Hematopoietic multipotent progenitor cell treated with erythropoietin and hydrocortisone succinate and interleukin-3 and kit ligand, for 8 days (in vitro differentiated cells): ENCODE measurements at regions not wholly inside any gene's neighbourhood (a gene's known extent, or its start where the extent isn't known, plus 50 kb on each side); places are given as distances from the start of the nearest gene placed in this dataset.

Experiments used
- DNase-seq: peaks from one replicate; pipeline ENCODE4 v3.0.0-alpha.2; 2015

- no peak for DNase-seq
These were observed 1885.7 kb upstream of the NUDT12 start for GRCh38 chr5:105448271-105448670.

- DNase-seq, result no peak
These were observed 1867.9 kb upstream of the NUDT12 start for GRCh38 chr5:105430516-105430915.

DNA sequence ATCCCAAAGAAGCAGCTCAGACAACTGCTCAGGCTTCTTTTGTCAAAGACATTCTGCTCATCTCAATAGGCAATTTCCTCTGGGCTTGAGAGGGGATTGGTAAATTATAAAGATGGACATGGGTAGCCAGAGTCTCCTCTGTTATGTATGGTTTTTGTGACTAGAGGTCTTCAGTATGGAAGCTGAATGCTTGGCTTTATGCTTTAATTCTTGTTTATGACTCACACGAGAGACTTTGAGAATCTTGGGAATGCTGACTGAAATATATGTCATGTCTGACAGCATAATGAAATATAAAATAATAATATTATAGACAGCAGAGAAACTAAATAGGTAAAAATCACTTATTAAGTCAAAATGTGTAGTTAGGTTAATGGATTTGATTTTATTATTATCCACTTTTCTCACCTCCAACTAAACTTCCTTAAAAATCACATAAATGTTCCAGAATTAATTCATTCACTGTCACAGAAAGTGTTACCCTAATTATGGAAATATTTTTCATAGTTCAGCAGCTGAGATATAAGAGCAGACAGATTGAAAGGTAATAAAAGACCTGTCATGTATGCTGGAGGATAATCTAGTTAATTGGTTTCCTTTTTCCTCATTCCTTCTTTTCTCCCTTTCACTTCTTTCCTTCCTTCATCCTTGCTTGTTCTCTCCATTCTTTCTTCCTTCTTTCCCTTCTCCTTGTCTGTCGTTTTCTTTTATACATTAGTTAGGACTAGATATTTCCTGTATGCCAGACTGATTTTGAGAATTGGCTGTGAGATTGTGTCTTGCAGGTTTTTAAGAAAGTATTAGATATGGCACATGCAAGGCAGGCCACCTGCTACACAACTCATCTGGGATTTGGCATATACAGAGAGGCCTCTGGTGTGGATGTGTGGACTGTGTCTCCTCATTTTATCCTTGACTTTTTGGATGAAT, 1866.1 kb upstream of the NUDT12 start:
- no peak for DNase-seq

DNA sequence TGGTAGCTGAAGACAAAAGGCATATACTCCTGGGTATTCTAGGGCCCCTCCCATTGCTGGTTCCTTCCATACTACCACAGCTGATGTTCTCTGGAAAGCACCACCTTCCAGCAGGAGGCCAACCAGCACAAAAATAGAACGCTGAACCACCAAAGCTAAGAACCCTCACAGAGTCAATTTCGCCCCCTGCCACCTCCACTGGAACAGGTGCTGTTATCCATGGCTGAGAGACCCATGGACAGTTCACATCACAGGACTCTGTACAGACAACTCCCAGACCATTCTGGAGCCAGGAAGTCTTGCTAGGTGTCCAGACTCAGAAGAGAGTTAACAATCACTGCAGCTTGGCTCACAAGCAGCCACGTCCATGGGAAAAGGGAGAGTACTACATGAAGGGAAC, 1851.5 kb upstream of the NUDT12 start:
- DNase-seq, result no peak

DNA sequence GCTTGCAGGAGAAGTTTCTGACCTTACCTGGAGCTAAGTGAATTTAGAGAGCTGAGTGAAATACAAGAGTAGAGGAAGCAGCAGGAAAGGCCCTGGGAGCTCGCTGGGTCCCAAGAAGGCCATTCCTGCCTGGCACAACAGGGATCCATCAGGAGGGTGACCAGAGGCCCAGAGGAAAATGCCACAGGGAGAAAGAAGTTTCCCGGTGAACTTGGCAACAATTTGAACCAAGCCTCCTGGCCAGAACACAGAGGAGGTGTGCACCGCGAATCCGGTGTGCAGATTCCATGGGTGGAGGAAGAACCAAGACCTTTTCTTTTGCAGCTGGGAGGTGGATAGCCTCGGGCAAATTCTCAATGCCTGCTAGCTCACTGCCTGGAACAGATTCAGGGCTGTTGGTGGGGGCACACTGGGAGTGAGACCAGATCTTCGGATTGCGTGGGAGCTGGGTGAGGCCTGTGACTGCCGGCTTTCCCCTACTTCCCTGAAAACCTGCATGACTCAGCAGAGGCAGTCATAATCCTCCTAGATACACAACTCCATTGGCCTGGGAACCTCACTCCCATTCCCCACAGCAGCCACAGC, 1850.9 kb upstream of the NUDT12 start:
- DNase-seq, result no peak

GRCh38 chr5:105409695-105410094, 1847.1 kb upstream of the NUDT12 start:
- DNase-seq, result no peak

DNA sequence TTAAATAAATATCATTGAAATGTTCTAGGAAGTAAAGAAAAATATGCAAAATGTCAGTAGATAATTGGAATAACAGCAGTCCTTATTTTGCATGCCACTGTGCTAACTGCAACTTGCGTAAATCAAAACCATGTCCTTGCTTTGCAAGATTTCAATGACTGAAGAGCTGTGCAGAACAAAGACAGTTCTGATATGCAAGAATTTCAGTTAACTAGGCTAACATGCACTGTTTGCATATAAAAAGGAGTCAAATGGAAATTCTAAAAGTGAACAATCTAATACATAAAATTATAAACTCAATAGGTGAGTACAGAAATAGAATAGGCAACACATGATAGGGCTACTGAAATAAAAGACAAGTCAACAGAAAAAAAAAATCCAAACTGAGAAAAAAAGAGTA, 1844.6 kb upstream of the NUDT12 start:
- DNase-seq, result no peak

- DNase-seq, result no peak
These were observed 1835.2 kb upstream of the NUDT12 start for GRCh38 chr5:105397749-105398148.

DNA sequence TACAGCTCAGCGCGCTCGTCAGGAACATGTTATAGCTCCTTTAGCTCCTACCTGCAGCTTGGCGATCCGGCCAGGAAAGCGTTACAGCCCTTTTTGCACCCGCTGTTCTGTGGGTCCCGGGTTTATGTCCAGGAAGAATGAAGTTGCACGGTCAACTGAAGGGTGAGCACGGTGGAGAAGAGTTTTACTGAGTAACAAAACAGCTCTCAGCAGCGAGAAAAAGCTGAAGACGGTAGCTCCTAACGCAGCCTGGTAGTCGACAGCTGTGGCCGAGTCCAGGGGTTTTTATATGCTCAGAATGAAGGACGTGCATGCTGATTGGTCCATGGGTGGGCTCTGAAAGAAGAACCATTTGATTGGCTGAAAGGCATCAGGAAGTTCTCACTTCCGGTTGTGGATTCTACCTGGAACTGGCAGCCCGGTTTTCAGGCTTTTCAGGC, 1830.1 kb upstream of the NUDT12 start:
- DNase-seq, result no peak

DNA sequence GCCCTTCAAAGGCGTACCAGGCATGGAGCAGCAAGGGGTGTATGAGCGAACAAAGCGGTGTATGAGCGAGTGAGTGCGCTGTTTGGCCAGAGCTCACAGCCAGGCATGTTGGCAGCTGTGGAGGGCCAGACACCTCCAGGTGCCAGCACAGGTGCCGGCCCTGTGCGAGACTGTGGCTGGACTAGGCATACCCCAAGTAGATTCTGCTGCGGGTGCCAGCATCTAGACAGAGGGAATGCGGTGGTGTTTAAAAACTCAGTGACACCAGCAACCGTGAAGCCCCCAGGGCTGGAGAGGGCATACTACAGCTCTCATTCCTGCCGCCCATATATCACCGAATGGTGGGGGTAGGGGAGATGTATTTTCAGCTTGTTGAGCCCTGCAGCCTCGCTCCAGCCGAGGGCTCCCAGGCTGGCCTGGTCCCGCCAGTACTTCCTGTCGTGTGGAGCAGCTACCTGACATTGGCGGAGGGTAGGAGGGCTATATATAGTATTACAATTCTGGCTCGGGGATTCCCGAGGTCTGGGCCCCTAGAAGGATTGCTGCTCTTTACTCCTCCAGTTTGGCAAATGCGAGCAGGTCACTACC, 1829.6 kb upstream of the NUDT12 start:
- no peak for DNase-seq

DNA sequence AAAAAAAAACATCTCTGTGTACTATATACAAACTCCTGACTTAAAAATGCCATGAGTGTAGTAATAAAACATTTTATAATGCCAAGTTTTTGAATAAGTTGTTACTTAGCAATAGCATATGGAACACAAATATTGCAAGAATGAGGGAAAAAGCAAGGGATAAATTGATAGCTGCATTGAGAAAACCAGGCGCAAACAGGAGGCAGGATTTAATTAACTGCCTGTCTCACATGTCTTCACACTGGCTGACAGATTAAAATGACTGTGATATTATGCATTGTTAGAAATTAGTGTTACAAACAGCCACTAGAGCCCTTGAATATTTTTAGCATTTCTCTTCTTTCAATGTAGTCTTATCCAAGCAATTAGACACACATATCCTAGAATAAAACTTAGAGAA, 1817.5 kb upstream of the NUDT12 start:
- no peak for DNase-seq

DNA sequence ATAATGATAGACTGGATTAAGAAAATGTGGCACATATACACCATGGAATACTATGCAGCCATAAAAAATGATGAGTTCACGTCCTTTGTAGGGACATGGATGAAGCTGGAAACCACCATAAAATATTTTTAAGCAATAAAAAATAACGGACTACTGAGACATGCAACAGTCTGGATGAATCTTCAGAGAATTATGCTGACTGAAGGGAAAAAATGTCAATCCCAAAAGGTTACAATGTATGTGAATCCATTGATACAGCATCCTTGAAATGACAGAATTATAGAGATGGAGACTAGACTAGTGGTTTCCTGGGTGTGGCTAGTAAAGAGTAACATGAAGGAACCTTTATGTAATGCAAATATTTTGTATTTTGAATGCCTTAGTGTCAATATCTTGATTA, 1808.6 kb upstream of the NUDT12 start:
- no peak for DNase-seq

DNA sequence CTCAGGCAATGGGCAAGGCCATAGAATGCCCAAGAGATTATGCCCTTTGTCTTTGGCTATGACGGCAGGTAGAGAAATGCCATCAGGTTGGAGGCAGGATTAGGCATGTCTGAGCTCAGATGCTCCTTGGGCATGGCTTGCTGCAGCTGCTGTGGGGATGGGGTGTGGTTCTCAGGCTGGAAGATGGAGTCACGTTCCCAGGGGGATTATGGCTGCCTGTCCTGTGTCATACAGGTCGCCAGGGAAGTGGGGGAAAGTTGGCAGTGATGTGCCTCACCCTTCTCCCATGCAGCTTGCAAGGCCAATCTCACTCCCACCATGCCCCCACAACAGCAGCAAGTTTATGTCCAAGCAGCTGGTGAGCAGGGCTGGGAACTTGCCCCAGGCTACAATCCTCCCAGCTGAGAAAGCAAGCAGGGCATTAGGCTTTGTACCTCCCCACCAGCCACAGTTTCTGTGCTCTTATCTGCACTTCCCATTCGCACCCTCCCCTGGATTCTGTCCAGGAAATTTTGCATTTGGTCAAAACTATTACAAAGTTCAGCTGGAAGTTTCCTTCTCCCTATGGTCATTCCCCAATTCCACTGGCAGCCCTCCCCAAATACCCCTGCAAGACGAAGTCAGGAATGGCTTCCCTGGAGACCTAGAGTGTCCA, 1788.0 kb upstream of the NUDT12 start:
- DNase-seq, result no peak

- no peak for DNase-seq
These were observed 1769.0 kb upstream of the NUDT12 start for GRCh38 chr5:105331558-105331957.

DNA sequence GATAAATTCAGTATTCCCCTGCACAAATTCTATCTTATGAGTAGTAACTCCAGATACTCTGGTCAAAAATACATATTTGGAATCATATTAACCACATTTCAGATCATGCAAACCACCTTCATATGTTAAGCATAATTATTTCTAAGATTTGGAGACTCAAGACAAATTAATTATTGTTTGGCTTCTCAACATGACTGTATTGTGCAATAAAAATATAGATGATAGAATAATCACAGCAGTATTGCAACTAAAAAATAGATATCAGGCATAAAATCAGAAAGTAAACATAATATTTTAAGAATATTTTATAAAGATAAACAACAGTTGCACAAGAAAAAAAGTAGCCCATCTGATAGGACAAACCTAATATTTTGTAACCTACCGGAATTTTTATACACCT, 1767.6 kb upstream of the NUDT12 start:
- no peak for DNase-seq

GRCh38 chr5:105304859-105305258, 1742.3 kb upstream of the NUDT12 start:
- no peak for DNase-seq

- DNase-seq, result no peak
These were observed 1726.4 kb upstream of the NUDT12 start for GRCh38 chr5:105288946-105289345.

- DNase-seq, result no peak
These were observed 1720.5 kb upstream of the NUDT12 start for GRCh38 chr5:105283134-105283533.

GRCh38 chr5:105274079-105274478, 1711.5 kb upstream of the NUDT12 start:
- DNase-seq, result no peak

GRCh38 chr5:105263515-105263914, 1700.9 kb upstream of the NUDT12 start:
- no peak for DNase-seq

GRCh38 chr5:105259581-105260217, 1697.1 kb upstream of the NUDT12 start:
- no peak for DNase-seq

- no peak for DNase-seq
These were observed 1676.0 kb upstream of the NUDT12 start for GRCh38 chr5:105238561-105238960.

DNA sequence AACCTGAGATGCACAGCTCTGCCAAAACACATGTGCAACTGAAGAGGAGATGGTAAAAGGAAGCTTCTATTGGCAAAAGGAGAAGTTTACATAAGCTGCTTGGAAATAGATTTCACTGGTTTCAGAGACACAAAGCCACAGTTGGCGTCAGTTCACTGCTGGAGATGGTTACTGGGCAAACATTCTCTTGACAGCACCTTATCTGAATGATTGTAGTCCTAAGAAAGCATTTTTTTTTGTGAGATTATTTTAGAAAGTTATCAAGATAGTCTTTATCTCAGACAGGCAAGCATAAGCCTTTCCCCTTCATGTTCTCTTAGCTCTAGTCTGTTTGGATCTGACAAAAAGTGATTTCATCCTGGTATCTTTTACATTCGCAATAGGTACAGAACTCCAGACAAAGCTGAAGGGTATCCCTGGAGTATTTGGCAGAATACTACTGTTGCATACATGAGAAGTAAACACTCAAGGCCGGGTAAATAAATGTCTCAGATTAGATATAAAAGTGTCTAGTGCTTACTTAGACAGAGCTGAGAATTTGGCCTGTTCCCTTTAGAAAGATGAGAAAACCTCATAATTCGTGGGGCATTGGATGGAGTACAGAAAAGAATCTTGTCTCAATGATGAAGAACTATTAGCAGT, 1668.0 kb upstream of the NUDT12 start:
- DNase-seq, result no peak
